ENCODE measurements at regions not wholly inside any gene's neighbourhood (a gene's known extent, or its start where the extent isn't known, plus 50 kb on each side); places are given as distances from the start of the nearest gene placed in this dataset.
A peak's percentile ranks its signal among the peaks of the same experiment; 100 is the strongest.

GRCh38 chr2:120441744-120442471 is 96.0 kb downstream of the INHBB start:
- DNase-seq = no peak

- DNase-seq = no peak
Measured at GRCh38 chr2:120442541-120442922, 96.6 kb downstream of the INHBB start.

- peak; percentile 1 to 17 for DNase-seq
Measured at GRCh38 chr2:120442923-120443571, 97.1 kb downstream of the INHBB start.

GRCh38 chr2:120443946-120444345 is 98.0 kb downstream of the INHBB start:
- DNase-seq = no peak

- DNase-seq = no peak
Measured at GRCh38 chr2:120444691-120445240, 98.8 kb downstream of the INHBB start.

- DNase-seq = no peak
Measured at GRCh38 chr2:120445449-120446143, 99.7 kb downstream of the INHBB start.

GRCh38 chr2:120446236-120447126 is 100.5 kb downstream of the INHBB start:
- no peak for DNase-seq

- DNase-seq = no peak
Measured at GRCh38 chr2:120447127-120447785, 101.3 kb downstream of the INHBB start.

GRCh38 chr2:120448436-120448835 is 102.5 kb downstream of the INHBB start:
- DNase-seq = no peak

GRCh38 chr2:120448961-120449810 is 103.2 kb downstream of the INHBB start:
- DNase-seq = no peak

GRCh38 chr2:120450196-120450820 is 104.4 kb downstream of the INHBB start:
- DNase-seq = no peak

- DNase-seq = no peak
Measured at GRCh38 chr2:120451334-120451733, 105.4 kb downstream of the INHBB start.

- no peak for DNase-seq
Measured at GRCh38 chr2:120452131-120452530, 106.2 kb downstream of the INHBB start.

GRCh38 chr2:120452945-120453634 is 107.2 kb downstream of the INHBB start:
- DNase-seq = no peak

GRCh38 chr2:120453635-120453998 is 107.7 kb downstream of the INHBB start:
- no peak for DNase-seq

- no peak for DNase-seq
Measured at GRCh38 chr2:120454654-120455385, 108.9 kb downstream of the INHBB start.

GRCh38 chr2:120455390-120455789 is 109.5 kb downstream of the INHBB start:
- DNase-seq = no peak

GRCh38 chr2:120456867-120457266 is 110.9 kb downstream of the INHBB start:
- DNase-seq = no peak

GRCh38 chr2:120460511-120460910 is 114.6 kb downstream of the INHBB start:
- DNase-seq = no peak
